Karpas-422 (cell line): ENCODE measurements at regions not wholly inside any gene's neighbourhood (a gene's known extent, or its start where the extent isn't known, plus 50 kb on each side); places are given as distances from the start of the nearest gene placed in this dataset.

ENCODE experiments used
- DNase-seq: peaks from one replicate; pipeline ENCODE4 v3.0.0-alpha.2; 2015
- H2AFZ ChIP-seq: fragments of 200-600 bp; sonication (generic); 2 replicates; pipeline ENCODE4 v1.6.1; 2014; ENCODE audit warnings: antibody characterized with exemption, low read length, mixed read lengths
- H3K27ac ChIP-seq: fragments of 200-600 bp; sonication (generic); 2 replicates; pipeline ENCODE4 v1.5.1; 2014; ENCODE audit warnings: mild to moderate bottlenecking, low read length, moderate library complexity
- H3K27me3 ChIP-seq: fragments of 200-600 bp; sonication (generic); 2 replicates; pipeline ENCODE4 v1.6.1; 2014; ENCODE audit warnings: low read length, mixed read lengths
- H3K36me3 ChIP-seq: fragments of 200-600 bp; sonication (generic); 2 replicates; pipeline ENCODE4 v1.6.1; 2014; ENCODE audit warnings: low read length, mixed read lengths; ENCODE audit not compliant: insufficient read depth
- H3K4me1 ChIP-seq: fragments of 200-600 bp; sonication (generic); 2 replicates; pipeline ENCODE4 v1.6.1; 2014; ENCODE audit warnings: mild to moderate bottlenecking, low read length, mixed read lengths
- H3K4me2 ChIP-seq: fragments of 200-600 bp; sonication (generic); 2 replicates; pipeline ENCODE4 v1.6.1; 2014; ENCODE audit warnings: low read length, low read depth, mild to moderate bottlenecking; ENCODE audit not compliant: poor library complexity, severe bottlenecking
- H3K4me3 ChIP-seq: fragments of 200-600 bp; sonication (generic); 2 replicates; pipeline ENCODE4 v1.5.1; 2014; ENCODE audit warnings: mild to moderate bottlenecking, antibody characterized with exemption, low read length, mixed read lengths
- H3K79me2 ChIP-seq: fragments of 200-600 bp; sonication (generic); 2 replicates; pipeline ENCODE4 v1.6.1; 2014; ENCODE audit warnings: mild to moderate bottlenecking, low read length, mixed read lengths
- H3K9ac ChIP-seq: fragments of 200-600 bp; sonication (generic); 2 replicates; pipeline ENCODE4 v1.6.0; 2014; ENCODE audit warnings: low read length
- H3K9me2 ChIP-seq: fragments of 200-600 bp; sonication (generic), shearing (Covaris generic); replicated peaks from 2 replicates; pipeline ENCODE4 v1.6.0; 2014; ENCODE audit warnings: mild to moderate bottlenecking, low read length, moderate library complexity; ENCODE audit not compliant: insufficient read depth
- H3K9me3 ChIP-seq: fragments of 300-700, 200-600 bp; sonication (generic); 2 replicates; pipeline ENCODE4 v1.6.1; 2014; ENCODE audit warnings: low read length, mixed read lengths
- H4K20me1 ChIP-seq: fragments of 200-600 bp; sonication (generic); 2 replicates; pipeline ENCODE4 v1.6.1; 2014; ENCODE audit warnings: mild to moderate bottlenecking, antibody characterized with exemption, low read length, low read depth; ENCODE audit not compliant: insufficient read depth

DNA sequence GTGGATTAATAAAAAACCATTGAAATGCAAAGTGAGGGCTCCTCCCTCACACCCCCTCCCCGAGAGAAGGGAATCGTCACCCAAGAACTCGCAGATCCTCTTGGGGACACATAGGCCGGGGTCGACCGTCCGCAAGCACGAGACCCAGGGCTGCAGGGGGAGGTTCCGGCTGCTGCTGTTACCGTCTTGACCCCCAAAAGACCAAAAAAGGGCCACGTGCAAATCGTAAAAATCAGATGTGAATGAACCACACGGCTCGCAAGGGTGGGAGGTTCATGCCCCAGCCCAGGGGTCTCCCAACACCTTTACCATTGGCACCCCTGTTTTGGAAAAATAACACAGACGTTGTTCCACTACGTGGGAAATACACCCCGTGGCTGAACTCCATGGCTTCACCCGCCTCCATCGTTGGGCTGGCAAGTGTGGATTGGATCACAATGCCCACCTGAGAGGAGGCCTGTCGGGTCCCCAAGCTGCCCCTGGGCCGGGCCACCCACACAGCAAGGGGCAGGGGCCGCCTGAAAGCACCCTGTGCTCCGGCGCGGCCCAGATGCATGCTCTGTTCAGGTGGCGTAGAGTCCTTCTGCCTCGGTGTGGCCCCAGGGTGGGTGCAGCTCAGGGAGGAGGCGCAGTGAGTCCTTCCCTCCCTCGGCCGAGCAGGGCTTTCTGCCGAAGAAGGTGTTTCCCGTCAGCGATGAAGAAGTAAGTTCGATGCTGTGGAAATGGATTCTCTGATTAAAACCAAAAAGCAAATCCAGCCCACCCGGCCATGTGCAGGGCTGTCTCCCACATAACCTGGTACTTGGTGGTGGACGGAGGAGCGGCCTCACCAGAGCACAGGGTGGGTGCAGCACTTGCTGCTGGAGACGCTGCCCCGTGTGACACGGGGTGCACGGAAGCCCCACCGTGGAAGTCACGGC, 85.0 kb downstream of the YTHDF1 start:
- Histone ChIP-seq H3K4me1 (no peaks in the 10 kb centered on the region), H3K4me3 (no peak overlapping the region), H3K27me3 (no peaks in the 10 kb centered on the region), H3K9ac (no peak overlapping the region), H4K20me1 (no peaks in the 10 kb centered on the region), H3K36me3 (no peaks in the 10 kb centered on the region), H3K27ac (no peak overlapping the region), H3K79me2 (no peaks in the 10 kb centered on the region), H3K4me2 (no peak overlapping the region), H3K9me2 (no peaks in the 10 kb centered on the region), H2AFZ (no peak overlapping the region), H3K9me3 (no peaks in the 10 kb centered on the region)
- no peak for DNase-seq

DNA sequence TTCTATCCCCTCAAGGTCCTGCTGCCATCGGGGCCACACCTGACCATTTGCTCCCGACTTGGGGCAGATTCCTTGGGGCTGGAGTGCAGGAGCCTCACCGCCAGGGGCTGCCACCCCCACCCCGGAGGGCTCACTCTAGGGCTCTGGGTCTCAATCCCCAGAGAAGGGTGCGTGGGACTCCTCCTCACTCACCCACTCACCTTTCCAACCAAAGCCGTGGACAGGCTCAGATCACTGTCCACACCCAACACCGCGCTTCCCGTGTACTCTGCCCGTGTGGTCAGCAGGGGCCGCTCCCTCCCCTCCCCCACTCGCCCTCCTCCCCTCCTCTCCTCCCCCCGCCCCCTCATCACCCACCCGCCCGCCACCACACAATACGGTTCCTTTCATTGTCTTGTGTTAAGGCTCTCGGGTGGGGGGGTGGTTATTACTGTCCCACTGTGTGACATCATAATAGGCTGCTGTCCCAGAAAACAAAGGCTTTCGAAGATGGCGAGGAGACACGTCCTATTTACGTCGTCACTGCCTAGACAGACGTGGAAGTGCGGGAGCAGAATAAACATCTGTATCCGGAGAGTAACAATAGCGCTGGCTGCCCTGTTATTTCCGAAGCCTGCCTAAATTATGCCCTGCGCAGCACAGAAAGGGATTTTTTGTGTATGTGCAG, 85.8 kb downstream of the YTHDF1 start:
- H3K27ac ChIP-seq: no peak overlapping the region
- no peak for DNase-seq
- no peaks in the 10 kb centered on the region for H3K4me1 ChIP-seq
- no peak overlapping the region for H3K4me2 ChIP-seq
- H3K9ac ChIP-seq: no peak overlapping the region
- H3K27me3 ChIP-seq: no peaks in the 10 kb centered on the region
- H3K4me3 ChIP-seq: no peak overlapping the region
- H4K20me1 ChIP-seq: no peaks in the 10 kb centered on the region
- H3K9me3 ChIP-seq: no peaks in the 10 kb centered on the region
- no peak overlapping the region for H2AFZ ChIP-seq
- no peaks in the 10 kb centered on the region for H3K9me2 ChIP-seq
- H3K79me2 ChIP-seq: no peaks in the 10 kb centered on the region
- no peaks in the 10 kb centered on the region for H3K36me3 ChIP-seq

DNA sequence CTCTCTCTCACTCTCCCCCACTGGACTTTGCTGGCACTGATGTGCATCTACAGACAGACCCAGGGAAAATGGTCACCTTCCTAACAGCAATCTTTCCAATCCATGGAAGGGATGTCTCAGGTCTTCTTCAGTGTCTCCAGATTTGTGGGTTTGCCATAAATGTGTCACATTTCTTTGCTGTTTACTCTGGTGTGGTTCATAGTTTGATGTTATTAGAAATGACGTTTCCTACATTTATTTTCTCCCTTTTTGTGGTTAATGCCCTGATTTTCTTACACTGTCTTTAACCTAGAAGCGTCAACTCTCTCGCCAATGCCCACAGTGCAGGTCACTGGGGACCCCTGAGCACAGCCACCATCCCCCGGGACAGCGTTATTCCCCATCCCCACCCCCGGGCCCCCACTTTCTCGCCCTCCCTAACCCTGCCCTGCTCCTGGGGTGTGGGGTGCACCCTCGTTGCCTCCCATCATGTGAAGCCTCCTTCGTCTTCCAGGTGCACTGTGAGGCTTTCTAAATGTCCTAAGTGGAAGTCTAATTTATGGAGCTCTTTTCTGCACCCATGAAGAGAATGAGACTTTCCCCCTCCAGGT, 86.5 kb downstream of the YTHDF1 start:
- no peaks in the 10 kb centered on the region for H3K4me1 ChIP-seq
- H3K9me2 ChIP-seq: no peaks in the 10 kb centered on the region
- no peak overlapping the region for H3K4me2 ChIP-seq
- no peaks in the 10 kb centered on the region for H3K9me3 ChIP-seq
- no peak overlapping the region for H2AFZ ChIP-seq
- no peak overlapping the region for H3K9ac ChIP-seq
- H3K36me3 ChIP-seq: no peaks in the 10 kb centered on the region
- no peaks in the 10 kb centered on the region for H4K20me1 ChIP-seq
- DNase-seq: no peak
- no peak overlapping the region for H3K4me3 ChIP-seq
- H3K79me2 ChIP-seq: no peaks in the 10 kb centered on the region
- no peaks in the 10 kb centered on the region for H3K27me3 ChIP-seq
- H3K27ac ChIP-seq: no peak overlapping the region

DNA sequence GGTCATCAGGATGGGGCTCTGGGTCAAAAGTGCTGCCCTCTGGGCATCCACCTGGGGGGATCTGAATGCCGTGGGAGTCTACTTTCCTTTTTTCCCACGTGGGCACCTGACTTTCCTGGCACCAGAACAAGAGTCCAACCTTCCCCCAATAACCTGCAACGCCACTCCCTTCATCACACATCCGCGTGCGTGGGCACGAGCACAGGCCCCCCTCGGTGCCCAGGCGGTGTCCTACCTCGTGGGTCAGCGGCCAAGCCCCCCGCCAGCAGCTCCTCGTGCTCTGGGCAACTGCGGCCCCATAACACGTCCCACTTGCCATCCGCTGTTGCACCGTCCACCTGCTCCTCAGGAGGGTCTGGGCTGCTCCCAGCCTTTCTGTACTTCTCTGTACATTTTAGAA, 87.0 kb downstream of the YTHDF1 start:
- Histone ChIP-seq H3K79me2 (no peaks in the 10 kb centered on the region), H4K20me1 (no peaks in the 10 kb centered on the region), H3K9me2 (no peaks in the 10 kb centered on the region), H3K9me3 (no peaks in the 10 kb centered on the region), H3K9ac (no peak overlapping the region), H2AFZ (no peak overlapping the region), H3K4me3 (no peak overlapping the region), H3K4me2 (no peak overlapping the region), H3K27ac (no peak overlapping the region), H3K36me3 (no peaks in the 10 kb centered on the region), H3K4me1 (no peaks in the 10 kb centered on the region), H3K27me3 (no peaks in the 10 kb centered on the region)
- DNase-seq: no peak

DNA sequence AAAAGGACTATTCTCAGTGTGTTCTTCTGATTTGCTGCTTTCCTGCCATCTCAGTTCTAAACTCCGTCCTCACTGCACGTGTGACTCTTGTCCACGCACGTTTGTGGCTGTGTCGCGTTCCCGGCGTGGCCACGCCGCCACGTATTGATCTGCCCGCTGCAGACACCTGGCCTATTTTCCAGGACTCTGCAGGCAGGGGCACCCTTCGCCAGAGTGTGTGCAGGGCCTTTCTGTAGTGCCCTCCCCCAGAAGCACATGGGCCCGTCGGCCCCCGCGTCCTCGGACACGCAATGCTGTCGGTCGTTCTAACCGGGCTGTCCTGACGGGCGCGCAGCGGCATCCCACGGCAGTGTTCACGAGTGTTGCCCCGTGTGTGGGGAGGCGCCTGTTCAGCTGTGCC, 87.6 kb downstream of the YTHDF1 start:
- Histone ChIP-seq H3K27me3 (no peaks in the 10 kb centered on the region), H3K9me3 (no peaks in the 10 kb centered on the region), H3K4me1 (no peaks in the 10 kb centered on the region), H3K4me3 (no peak overlapping the region), H2AFZ (no peak overlapping the region), H3K9ac (no peak overlapping the region), H4K20me1 (no peaks in the 10 kb centered on the region), H3K9me2 (no peaks in the 10 kb centered on the region), H3K4me2 (no peak overlapping the region), H3K36me3 (no peaks in the 10 kb centered on the region), H3K79me2 (no peaks in the 10 kb centered on the region), H3K27ac (no peak overlapping the region)
- no peak for DNase-seq

DNA sequence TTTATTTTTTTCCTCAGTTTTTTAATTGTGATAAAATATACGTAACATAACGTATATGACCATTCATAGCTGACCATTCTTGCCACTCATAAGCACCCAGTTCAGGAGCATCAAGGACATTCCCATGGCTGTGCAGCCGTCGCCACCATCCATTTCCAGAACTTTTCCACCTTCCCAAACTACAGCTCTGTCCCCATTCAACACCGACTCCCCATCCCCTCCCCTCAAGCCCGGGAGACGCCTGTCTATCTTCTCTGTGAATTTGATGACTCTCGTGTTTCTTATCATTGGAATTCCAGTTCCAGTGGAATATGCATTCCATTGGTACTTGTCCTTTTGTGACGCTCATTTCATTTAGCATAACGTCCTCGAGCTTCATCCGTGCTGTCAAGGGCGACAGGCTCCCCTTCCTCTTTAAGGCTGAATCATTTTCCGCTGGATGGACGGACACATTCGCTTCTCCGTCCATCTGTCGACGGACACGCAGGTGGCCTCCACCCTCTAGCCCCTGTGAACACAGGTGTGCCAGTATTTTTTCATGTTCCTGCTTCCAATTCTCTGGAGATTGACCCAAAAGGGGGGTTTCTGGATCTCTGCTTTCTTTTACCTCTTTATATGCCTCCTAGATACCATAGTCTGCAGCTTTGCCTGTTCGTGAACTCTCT, 88.1 kb downstream of the YTHDF1 start:
- Histone ChIP-seq H3K79me2 (no peaks in the 10 kb centered on the region), H3K4me3 (no peak overlapping the region), H3K4me2 (no peak overlapping the region), H3K4me1 (no peaks in the 10 kb centered on the region), H3K36me3 (no peaks in the 10 kb centered on the region), H2AFZ (no peak overlapping the region), H3K27me3 (no peaks in the 10 kb centered on the region), H3K27ac (no peak overlapping the region), H4K20me1 (no peaks in the 10 kb centered on the region), H3K9me2 (no peaks in the 10 kb centered on the region), H3K9me3 (no peaks in the 10 kb centered on the region), H3K9ac (no peak overlapping the region)
- DNase-seq: no peak

DNA sequence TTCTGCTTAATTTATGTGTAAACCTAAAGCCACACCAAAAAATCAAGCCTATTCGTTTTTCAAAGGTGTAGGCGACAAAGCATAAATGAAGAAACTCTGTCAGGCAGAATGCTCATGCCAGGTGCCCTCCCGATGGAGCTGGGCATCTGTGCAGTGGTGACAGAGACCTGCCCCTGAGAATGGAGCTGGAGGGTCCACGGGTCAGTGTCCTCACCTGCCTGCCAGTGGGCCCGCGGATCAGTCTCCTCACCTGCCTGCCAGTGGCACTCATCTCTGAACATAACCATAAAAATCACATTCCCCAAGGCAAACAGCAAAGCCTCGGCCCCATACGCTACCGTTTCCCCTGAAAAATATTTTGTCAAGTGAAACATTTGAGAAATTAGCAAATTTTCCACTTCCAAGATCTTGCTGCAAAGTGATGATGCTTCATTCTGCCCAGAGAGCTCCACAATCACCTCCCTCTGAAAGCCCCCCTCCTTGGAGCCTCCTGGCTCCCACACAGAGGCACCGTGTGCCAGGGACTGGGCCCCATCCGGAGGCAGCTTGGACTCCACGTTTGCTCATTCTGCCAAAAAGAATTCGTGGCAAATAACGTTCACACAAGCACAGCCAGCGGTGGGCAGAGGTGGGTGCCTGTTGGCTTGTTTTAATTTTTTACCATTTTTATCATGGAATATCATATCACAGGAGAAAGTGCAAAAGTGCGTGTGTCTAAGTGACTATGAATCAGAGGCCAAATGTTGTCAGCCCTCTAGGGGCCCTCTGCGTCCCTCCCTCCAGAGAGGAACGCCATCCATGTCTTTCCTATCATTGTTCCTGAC, 88.8 kb downstream of the YTHDF1 start:
- no peak for DNase-seq
- no peak overlapping the region for H3K27ac ChIP-seq
- H3K4me1 ChIP-seq: no peaks in the 10 kb centered on the region
- H3K27me3 ChIP-seq: no peaks in the 10 kb centered on the region
- H3K36me3 ChIP-seq: no peaks in the 10 kb centered on the region
- no peaks in the 10 kb centered on the region for H3K79me2 ChIP-seq
- H3K4me3 ChIP-seq: no peak overlapping the region
- H3K9me3 ChIP-seq: no peaks in the 10 kb centered on the region
- no peak overlapping the region for H3K9ac ChIP-seq
- no peak overlapping the region for H2AFZ ChIP-seq
- H3K4me2 ChIP-seq: no peak overlapping the region
- H3K9me2 ChIP-seq: no peaks in the 10 kb centered on the region
- H4K20me1 ChIP-seq: peaks cover 4% of the 10 kb centered on the region; the same call in 1 of the 2 replicates
